ENCODE measurements at regions not wholly inside any gene's neighbourhood (a gene's known extent, or its start where the extent isn't known, plus 50 kb on each side); places are given as distances from the start of the nearest gene placed in this dataset.

DNA sequence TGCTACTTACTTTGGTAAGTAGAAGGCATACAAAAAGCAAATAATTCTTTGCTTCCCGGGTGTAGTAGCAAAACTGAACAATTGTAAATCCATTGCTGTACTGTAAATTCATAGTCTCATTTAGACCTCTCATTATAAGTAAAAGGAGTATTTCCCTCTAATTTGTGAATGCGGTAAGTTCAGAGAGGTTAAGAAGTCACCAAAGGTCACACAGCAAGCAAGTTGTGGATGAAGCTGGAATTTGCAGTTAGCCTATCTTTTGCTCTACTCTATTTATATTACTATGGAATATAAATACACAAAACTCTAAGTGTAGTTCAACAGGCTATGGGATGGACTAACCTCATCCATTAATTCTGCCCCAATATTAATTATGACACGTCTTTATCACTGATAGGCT lies 508.3 kb downstream of the MCTP2 start:
- TF ChIP-seq, protein P1, sequence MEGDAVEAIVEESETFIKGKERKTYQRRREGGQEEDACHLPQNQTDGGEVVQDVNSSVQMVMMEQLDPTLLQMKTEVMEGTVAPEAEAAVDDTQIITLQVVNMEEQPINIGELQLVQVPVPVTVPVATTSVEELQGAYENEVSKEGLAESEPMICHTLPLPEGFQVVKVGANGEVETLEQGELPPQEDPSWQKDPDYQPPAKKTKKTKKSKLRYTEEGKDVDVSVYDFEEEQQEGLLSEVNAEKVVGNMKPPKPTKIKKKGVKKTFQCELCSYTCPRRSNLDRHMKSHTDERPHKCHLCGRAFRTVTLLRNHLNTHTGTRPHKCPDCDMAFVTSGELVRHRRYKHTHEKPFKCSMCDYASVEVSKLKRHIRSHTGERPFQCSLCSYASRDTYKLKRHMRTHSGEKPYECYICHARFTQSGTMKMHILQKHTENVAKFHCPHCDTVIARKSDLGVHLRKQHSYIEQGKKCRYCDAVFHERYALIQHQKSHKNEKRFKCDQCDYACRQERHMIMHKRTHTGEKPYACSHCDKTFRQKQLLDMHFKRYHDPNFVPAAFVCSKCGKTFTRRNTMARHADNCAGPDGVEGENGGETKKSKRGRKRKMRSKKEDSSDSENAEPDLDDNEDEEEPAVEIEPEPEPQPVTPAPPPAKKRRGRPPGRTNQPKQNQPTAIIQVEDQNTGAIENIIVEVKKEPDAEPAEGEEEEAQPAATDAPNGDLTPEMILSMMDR (IDR thresholded peaks at IDR 0.05), result no peak
- no peak for TF ChIP-seq POLR2AphosphoS5 (IDR thresholded peaks at IDR 0.05)
- no peak for TF ChIP-seq POLR2A (IDR thresholded peaks at IDR 0.05)
